ENCODE measurements at regions not wholly inside any gene's neighbourhood (a gene's known extent, or its start where the extent isn't known, plus 50 kb on each side); places are given as distances from the start of the nearest gene placed in this dataset.

- POLR2A ChIA-PET: interaction anchor here (1.7 to 2.0 kb wide), 3 partner anchors 8 to 32 kb away, joined by 5 to 7 read pairs (median 5); no protein-coding TSS in a partner anchor
- H3K4me1 ChIP-seq (ENCODE audit: insufficient read depth, low read length, poor library complexity, severe bottlenecking): peaks cover 52% of the 10 kb centered on the region
- no peaks in the 10 kb centered on the region for H3K36me3 ChIP-seq (ENCODE audit: insufficient read depth, low read length)
- peak overlapping the region; percentile 81 for H3K4me2 ChIP-seq (ENCODE audit: low read length)
- no peak for DNase-seq (ENCODE audit: low spot score)
- H3K27ac ChIP-seq (ENCODE audit: low read depth, low read length, poor library complexity, severe bottlenecking): no peak overlapping the region
- no peak for TF ChIP-seq EZH2phosphoT487 (IDR thresholded peaks at IDR 0.05; ENCODE audit: borderline replicate concordance, low read depth, low read length)
- TF ChIP-seq, protein P1, sequence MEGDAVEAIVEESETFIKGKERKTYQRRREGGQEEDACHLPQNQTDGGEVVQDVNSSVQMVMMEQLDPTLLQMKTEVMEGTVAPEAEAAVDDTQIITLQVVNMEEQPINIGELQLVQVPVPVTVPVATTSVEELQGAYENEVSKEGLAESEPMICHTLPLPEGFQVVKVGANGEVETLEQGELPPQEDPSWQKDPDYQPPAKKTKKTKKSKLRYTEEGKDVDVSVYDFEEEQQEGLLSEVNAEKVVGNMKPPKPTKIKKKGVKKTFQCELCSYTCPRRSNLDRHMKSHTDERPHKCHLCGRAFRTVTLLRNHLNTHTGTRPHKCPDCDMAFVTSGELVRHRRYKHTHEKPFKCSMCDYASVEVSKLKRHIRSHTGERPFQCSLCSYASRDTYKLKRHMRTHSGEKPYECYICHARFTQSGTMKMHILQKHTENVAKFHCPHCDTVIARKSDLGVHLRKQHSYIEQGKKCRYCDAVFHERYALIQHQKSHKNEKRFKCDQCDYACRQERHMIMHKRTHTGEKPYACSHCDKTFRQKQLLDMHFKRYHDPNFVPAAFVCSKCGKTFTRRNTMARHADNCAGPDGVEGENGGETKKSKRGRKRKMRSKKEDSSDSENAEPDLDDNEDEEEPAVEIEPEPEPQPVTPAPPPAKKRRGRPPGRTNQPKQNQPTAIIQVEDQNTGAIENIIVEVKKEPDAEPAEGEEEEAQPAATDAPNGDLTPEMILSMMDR (conservative IDR thresholded peaks at IDR 0.05; ENCODE audit: low read length): no peak
- intact Hi-C loops (cut with micrococcal nuclease; ENCODE audit: unreplicated experiment): loop anchor here (10.0 kb wide), 2 partner anchors 554 to 644 kb away; partner anchors contain the start of gene BCL2L11
- H3K9me2 ChIP-seq (ENCODE audit: insufficient read depth, low read length): no peaks in the 10 kb centered on the region
- CTCF ChIA-PET (ENCODE audit: unreplicated experiment): interaction anchor here (0.6 kb wide), 1 partner anchor 626 kb away, joined by 6 read pairs; no protein-coding TSS in a partner anchor
- BruUV-seq (replicated peaks): no TSS peak
- no peaks in the 10 kb centered on the region for H3K9me3 ChIP-seq (ENCODE audit: low read length)
- no peaks in the 10 kb centered on the region for H4K20me1 ChIP-seq (ENCODE audit: insufficient read depth, low read length)
- no peak overlapping the region for H3K4me3 ChIP-seq (ENCODE audit: low read depth, low read length, poor library complexity, severe bottlenecking)
- H2AFZ ChIP-seq (ENCODE audit: low read length): peak overlapping the region; percentile 73; the same call in 1 of the 2 replicates
- H3K79me2 ChIP-seq (ENCODE audit: insufficient read depth, low read depth, low read length): no peaks in the 10 kb centered on the region
These were observed 204.8 kb downstream of the ANAPC1 start for GRCh38 chr2:111679202-111679601.

DNA sequence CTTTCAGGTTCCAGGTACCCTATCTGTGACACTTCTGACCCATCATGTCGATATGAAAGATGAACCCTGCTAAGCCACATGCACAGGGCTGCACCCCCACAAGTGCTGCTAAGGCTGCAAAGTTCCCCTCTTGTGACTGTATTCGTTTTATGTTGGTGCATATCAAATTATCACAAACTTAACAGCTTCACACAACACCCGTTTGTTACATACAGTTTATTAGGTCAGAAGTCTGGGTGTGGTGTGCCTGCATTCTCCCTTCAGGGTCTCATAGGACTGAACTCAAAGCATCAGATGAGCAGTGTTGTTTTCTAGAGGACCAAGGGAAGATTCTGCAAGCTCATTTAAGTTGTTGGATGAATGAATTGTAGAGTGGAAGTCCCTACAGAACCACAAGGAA is 199.4 kb downstream of the ANAPC1 start:
- BruUV-seq (replicated peaks): no TSS peak
- DNase-seq (ENCODE audit: low spot score): no peak
- Histone ChIP-seq H3K36me3 (ENCODE audit: insufficient read depth, low read length) (no peaks in the 10 kb centered on the region), H4K20me1 (ENCODE audit: insufficient read depth, low read length) (no peaks in the 10 kb centered on the region), H3K9me3 (ENCODE audit: low read length) (no peaks in the 10 kb centered on the region), H3K4me2 (ENCODE audit: low read length) (no peak overlapping the region), H3K27ac (ENCODE audit: low read depth, low read length, poor library complexity, severe bottlenecking) (no peak overlapping the region), H3K9me2 (ENCODE audit: insufficient read depth, low read length) (no peaks in the 10 kb centered on the region), H3K4me1 (ENCODE audit: insufficient read depth, low read length, poor library complexity, severe bottlenecking) (peaks cover 8% of the 10 kb centered on the region), H2AFZ (ENCODE audit: low read length) (no peak overlapping the region), H3K79me2 (ENCODE audit: insufficient read depth, low read depth, low read length) (no peaks in the 10 kb centered on the region), H3K4me3 (ENCODE audit: low read depth, low read length, poor library complexity, severe bottlenecking) (no peak overlapping the region)
- ChIA-PET POLR2A (interaction anchor here (1.0 to 1.3 kb wide), 2 partner anchors 9 to 14 kb away, joined by 3 to 5 read pairs; no protein-coding TSS in a partner anchor), CTCF (ENCODE audit: unreplicated experiment) (interaction anchor here (0.6 to 1.2 kb wide), 2 partner anchors 14 to 18 kb away, joined by 3 to 4 read pairs; no protein-coding TSS in a partner anchor)
- intact Hi-C loops (cut with micrococcal nuclease; ENCODE audit: unreplicated experiment): no loop called here
- TF ChIP-seq, protein P1 (conservative IDR thresholded peaks at IDR 0.05; ENCODE audit: low read length): no peak

GRCh38 chr2:111685342-111685741 is 198.7 kb downstream of the ANAPC1 start:
- DNase-seq (ENCODE audit: low spot score): no peak
- Histone ChIP-seq H3K4me1 (ENCODE audit: insufficient read depth, low read length, poor library complexity, severe bottlenecking) (peaks cover 9% of the 10 kb centered on the region), H3K79me2 (ENCODE audit: insufficient read depth, low read depth, low read length) (no peaks in the 10 kb centered on the region), H3K4me2 (ENCODE audit: low read length) (no peak overlapping the region), H4K20me1 (ENCODE audit: insufficient read depth, low read length) (no peaks in the 10 kb centered on the region), H2AFZ (ENCODE audit: low read length) (no peak overlapping the region), H3K27ac (ENCODE audit: low read depth, low read length, poor library complexity, severe bottlenecking) (no peak overlapping the region), H3K9me2 (ENCODE audit: insufficient read depth, low read length) (no peaks in the 10 kb centered on the region), H3K4me3 (ENCODE audit: low read depth, low read length, poor library complexity, severe bottlenecking) (no peak overlapping the region), H3K36me3 (ENCODE audit: insufficient read depth, low read length) (no peaks in the 10 kb centered on the region), H3K9me3 (ENCODE audit: low read length) (no peaks in the 10 kb centered on the region)
- intact Hi-C loops (cut with micrococcal nuclease; ENCODE audit: unreplicated experiment): no loop called here
- no peak for TF ChIP-seq EZH2phosphoT487 (IDR thresholded peaks at IDR 0.05; ENCODE audit: borderline replicate concordance, low read depth, low read length)
- CTCF ChIA-PET (ENCODE audit: unreplicated experiment): interaction anchor here (1.2 kb wide), 1 partner anchor 14 kb away, joined by 4 read pairs; no protein-coding TSS in a partner anchor
- BruUV-seq (replicated peaks): no TSS peak
- POLR2A ChIA-PET: no interaction called here
